GM18870 (cell line): ENCODE measurements at regions not wholly inside any gene's neighbourhood (a gene's known extent, or its start where the extent isn't known, plus 50 kb on each side); places are given as distances from the start of the nearest gene placed in this dataset.

ENCODE experiments used
- ATAC-seq: cut with Tn5 transposase; IDR thresholded peaks from one replicate; pipeline ENCODE4 v1.9.1; 2021; ENCODE audit warnings: moderate library complexity; ENCODE audit not compliant: unreplicated experiment

GRCh38 chr15:60057554-60057953, 53.4 kb downstream of the FOXB1 start:
- ATAC-seq, result no peak

GRCh38 chr15:60059186-60059585, 55.1 kb downstream of the FOXB1 start:
- no peak for ATAC-seq

GRCh38 chr15:60061758-60062157, 57.6 kb downstream of the FOXB1 start:
- ATAC-seq, result no peak

GRCh38 chr15:60062826-60063225, 58.7 kb downstream of the FOXB1 start:
- no peak for ATAC-seq

- no peak for ATAC-seq
Observed at GRCh38 chr15:60065951-60066350, 61.8 kb downstream of the FOXB1 start.

GRCh38 chr15:60070838-60071493, 66.9 kb downstream of the FOXB1 start:
- ATAC-seq, result no peak

DNA sequence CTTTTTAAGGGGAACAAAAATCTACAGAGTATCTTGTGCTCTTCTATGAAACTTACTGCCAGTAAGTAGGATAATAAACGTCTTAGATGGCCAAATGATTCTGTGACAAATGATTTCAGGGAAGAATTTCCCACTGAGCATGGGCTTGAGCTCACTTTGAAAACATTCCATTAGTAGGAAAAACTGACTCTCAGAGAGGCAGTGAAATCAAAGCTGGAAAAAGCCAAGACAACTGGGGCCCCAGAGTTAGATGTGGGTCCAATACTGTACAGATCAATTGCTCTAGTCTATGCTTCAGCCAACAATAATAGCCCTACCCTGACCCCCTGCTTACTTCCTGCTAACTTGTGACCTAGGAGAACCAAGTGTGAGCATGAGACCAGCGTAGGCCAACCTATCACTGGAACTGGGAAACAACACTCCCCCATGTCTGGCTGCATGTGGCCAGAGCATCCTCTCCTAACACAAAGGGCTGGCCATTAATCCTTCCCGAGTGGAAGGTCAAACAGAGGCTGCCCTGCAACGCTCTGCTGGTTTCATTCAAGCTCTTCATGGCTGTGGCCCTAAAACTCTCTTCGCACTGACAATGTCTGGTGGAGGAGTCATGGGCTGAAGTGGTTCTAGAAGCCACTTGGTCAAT, 68.8 kb downstream of the FOXB1 start:
- no peak for ATAC-seq

DNA sequence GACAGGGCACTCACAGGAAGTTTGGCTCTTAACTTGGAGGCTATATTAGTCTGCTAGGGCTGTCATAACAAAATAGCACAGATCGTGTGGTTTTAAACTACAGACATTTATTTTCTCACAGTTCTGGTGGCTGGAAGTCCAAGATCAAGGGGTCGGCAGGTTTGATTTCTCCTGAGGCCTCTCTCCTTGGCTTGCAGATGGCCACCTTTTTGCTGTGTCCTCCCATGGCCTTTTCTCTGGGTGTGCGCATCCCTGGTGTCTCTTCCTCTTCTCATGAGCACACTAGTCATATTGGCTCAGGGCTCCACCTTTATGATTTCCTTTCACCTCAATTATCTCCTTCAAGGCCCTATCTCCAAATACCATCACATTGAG, 69.3 kb downstream of the FOXB1 start:
- no peak for ATAC-seq

DNA sequence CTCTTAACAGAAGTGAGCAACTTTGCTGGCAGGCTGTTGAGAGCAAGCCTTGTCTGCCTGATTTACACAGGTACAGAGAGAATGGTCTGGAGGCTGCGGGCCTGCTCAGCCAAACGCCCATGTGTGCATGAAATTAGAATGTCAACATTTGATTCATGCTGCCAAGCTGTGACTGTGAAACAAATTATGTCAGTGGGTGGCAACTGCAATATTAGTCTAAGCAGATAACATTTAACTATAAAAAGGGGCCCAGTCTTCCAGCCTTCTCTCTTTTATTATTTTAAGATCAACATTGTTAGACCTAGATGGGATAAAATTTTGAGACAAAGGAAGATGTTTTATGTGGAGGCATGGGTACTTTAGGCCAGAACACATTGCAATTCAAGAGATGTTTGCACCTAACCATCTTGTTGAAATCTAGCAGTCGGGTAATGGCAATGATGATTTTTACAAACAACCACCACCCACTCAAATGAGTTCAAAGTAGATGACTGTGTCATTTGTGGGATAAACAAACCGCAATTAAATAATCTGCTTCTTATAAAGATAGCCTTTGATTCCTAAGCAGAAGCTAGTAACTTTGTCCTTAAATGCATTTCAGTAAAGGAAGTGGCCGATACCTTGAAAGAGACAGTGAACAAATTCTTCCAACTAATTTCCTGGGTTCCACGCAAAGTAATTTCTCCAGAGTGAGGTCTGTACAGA, 70.2 kb downstream of the FOXB1 start:
- ATAC-seq, result no peak

- no peak for ATAC-seq
Observed at GRCh38 chr15:60076045-60076444, 71.9 kb downstream of the FOXB1 start.

GRCh38 chr15:60076582-60077276, 72.6 kb downstream of the FOXB1 start:
- no peak for ATAC-seq

- no peak for ATAC-seq
Observed at GRCh38 chr15:60077581-60078359, 73.7 kb downstream of the FOXB1 start.

DNA sequence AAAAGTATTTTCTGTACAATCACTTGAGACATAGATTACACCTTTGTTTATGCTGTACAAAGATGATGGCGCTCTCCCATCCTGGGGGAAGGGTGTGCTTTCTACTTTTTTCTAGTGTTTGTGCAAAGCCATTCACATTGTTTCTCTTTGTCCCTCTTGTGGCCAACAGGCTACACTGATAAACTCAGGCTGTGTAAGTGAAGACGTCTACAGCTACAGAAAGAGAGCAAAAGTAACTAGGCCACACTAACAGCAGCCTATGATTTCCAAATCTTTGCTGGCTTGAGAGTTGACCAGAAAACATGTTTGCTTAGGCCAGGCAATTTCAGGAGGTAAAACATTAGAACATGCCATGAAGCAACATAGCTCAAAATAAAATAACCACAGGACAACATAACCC, 75.1 kb downstream of the FOXB1 start:
- no peak for ATAC-seq

DNA sequence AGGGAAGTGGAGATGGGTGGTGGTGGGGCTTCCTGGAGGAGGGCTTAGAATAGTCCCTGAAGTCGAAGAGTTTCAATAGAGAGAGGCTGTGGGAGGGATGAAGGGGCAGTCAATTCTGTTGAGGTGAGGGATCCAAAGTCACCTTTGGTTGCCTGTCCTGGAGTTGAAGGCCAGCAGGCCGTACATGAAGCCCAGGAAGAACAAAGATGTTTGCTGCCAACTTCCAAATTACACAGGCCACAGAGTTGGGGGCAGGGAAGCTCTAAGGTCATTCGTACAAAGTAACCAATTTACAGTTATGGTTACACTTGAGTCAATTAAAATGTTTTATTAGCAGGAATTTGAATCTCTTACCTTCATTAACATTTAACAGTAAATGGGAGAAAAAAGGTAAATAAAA, 77.9 kb downstream of the FOXB1 start:
- ATAC-seq, result no peak

GRCh38 chr15:60083318-60083717, 79.2 kb downstream of the FOXB1 start:
- no peak for ATAC-seq

- ATAC-seq, result no peak
Observed at GRCh38 chr15:60086681-60087429, 82.7 kb downstream of the FOXB1 start.

DNA sequence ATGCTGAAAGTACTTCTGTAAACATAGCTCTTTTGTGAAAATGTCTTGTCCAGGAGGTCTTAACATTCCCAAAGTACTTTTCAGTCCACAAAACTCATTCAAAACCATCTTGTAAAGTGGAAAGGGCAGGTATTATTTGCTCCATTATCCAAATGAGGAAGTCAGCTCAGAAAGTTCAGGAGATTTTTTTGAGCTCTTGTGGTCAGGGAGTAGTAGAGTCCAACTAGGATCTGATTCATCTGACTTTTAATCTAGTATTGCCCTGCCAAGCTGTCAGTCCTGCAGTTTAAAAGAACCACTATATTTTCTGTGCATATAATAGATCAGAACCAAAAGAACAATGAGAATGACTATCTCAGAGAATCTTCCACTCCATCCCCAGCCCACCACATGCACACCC, 83.5 kb downstream of the FOXB1 start:
- ATAC-seq, result no peak

GRCh38 chr15:60090747-60091146, 86.6 kb downstream of the FOXB1 start:
- no peak for ATAC-seq

DNA sequence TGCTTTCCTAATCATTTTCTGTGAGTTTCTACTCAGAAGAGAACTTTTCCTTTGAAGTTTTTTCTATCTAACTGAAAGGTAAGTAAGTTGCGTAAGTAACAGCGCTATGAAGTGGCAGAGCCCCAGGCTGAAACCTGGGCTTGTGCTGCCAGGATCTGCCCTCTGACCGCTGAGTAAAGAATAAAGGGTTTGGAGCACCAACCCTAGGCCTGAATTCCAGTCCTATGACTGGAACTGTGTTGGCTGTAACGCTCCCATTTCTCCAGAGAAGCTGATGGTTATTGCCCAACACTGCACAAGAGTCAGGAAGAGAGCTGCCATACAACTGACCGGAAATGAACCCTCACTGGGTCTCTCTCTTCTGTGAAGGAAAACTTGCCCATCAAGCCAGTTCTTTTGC, 87.0 kb downstream of the FOXB1 start:
- no peak for ATAC-seq

- no peak for ATAC-seq
Observed at GRCh38 chr15:60091911-60092310, 87.8 kb downstream of the FOXB1 start.
